Stomach (tissue), 8 donors: ENCODE measurements at regions not wholly inside any gene's neighbourhood (a gene's known extent, or its start where the extent isn't known, plus 50 kb on each side); places are given as distances from the start of the nearest gene placed in this dataset.
A peak's percentile ranks its signal among the peaks of the same experiment; 100 is the strongest.

Source experiments
- DNase-seq, 2 donors: peaks; one replicate each; pipeline versions ENCODE4 v3.0.0 to v3.0.0-alpha.2; 2013 to 2019
- H3K27ac ChIP-seq, 5 donors: fragments of 200-600 bp in 4 of 5; sonication (generic) in 4 of 5; one replicate each; pipeline ENCODE4 v1.5.1; 2013 to 2019; ENCODE audit warnings: mild to moderate bottlenecking in 1 of 5, moderate library complexity in 1 of 5
- H3K27me3 ChIP-seq, 3 donors: fragments of 200-600 bp; sonication (generic); one replicate each; pipeline ENCODE4 v1.5.1; 2017 to 2019; ENCODE audit warnings: mixed run types in 1 of 3
- H3K36me3 ChIP-seq, 4 donors: fragments of 200-600 bp; sonication (generic); 1 replicate in 3 of 4; 2 replicates in 1 of 4; pipeline ENCODE4 v1.5.1; 2016 to 2019
- H3K4me1 ChIP-seq, 4 donors: fragments of 200-600 bp; sonication (generic); one replicate each; pipeline ENCODE4 v1.5.1; 2016 to 2019
- H3K4me3 ChIP-seq, 4 donors: fragments of 200-600 bp; sonication (generic) in 3 of 4; one replicate each; pipeline ENCODE4 v1.5.1; 2016 to 2019; ENCODE audit warnings: mild to moderate bottlenecking in 1 of 4
- H3K9me3 ChIP-seq, 4 donors: fragments of 200-600 bp; sonication (generic); one replicate each; pipeline ENCODE4 v1.5.1; 2016 to 2019
- CTCF ChIP-seq, 7 experiments: fragments of 450-650 bp in 4 of 7; fragments of 200-600 bp in 3 of 7; sonication (generic) in 3 of 7; IDR thresholded peaks; one replicate each; pipeline ENCODE4 v1.5.1; 2016 to 2019; ENCODE audit warnings: antibody characterized with exemption in 7 of 7, control low read depth in 2 of 7, mild to moderate bottlenecking in 1 of 7
- EP300 ChIP-seq: sonication (generic); formaldehyde crosslinking; IDR thresholded peaks from one replicate; pipeline ENCODE4 v1.6.1; 2017; ENCODE audit warnings: antibody characterized with exemption
- POLR2A ChIP-seq, 4 donors: fragments of 450-650 bp; IDR thresholded peaks; one replicate each; pipeline ENCODE4 v1.6.1; 2016; ENCODE audit warnings: antibody characterized with exemption in 4 of 4, control low read depth in 2 of 4, mild to moderate bottlenecking in 1 of 4, moderate library complexity in 1 of 4
- POLR2AphosphoS5 ChIP-seq, 3 donors: sonication (generic); formaldehyde crosslinking; IDR thresholded peaks; one replicate each; pipeline ENCODE4 v1.6.1; 2016; ENCODE audit warnings: antibody characterized with exemption in 3 of 3
- WGBS, 5 donors: extraction: QIAGEN DNeasy Blood & Tissue Kit in 3 of 5; methylation state at CpG; one replicate each; pipeline versions ENCODE4 v1.1.5 to v1.1.7; 2013 to 2018; 5-methylcytosine and 5-hydroxymethylcytosine counted together
- intact Hi-C: fragments of 100-400 bp; cut with DNase I; formaldehyde crosslinking; loops from one replicate; pipeline ENCODE4 v1.15.1; 2023; ENCODE audit warnings: low total_unique reads
- donor health status: healthy with polysubstance abuse.
- donor health status: Bipolar disorder and iron deficiency.
- donor health status: healthy.

GRCh38 chr4:52372269-52372668 lies 286.8 kb downstream of the USP46 start:
- Histone ChIP-seq H3K4me1 (no peaks in the 10 kb centered on the region), H3K27ac (no peak overlapping the region), H3K9me3 (no peaks in the 10 kb centered on the region), H3K27me3 (no peaks in the 10 kb centered on the region), H3K36me3 (no peaks in the 10 kb centered on the region), H3K4me3 (no peak overlapping the region)
- intact Hi-C loops: no loop called here
- TF ChIP-seq EP300 (no peak), POLR2AphosphoS5 (IDR thresholded peaks at IDR 0.05) (no peak), CTCF (IDR thresholded peaks at IDR 0.05) (no peak), POLR2A (IDR thresholded peaks at IDR 0.05) (no peak)
- DNase-seq: no peak

GRCh38 chr4:52372747-52373146 lies 286.4 kb downstream of the USP46 start:
- no peak for TF ChIP-seq POLR2AphosphoS5 (IDR thresholded peaks at IDR 0.05)
- Histone ChIP-seq H3K4me3 (no peak overlapping the region), H3K27me3 (no peaks in the 10 kb centered on the region), H3K4me1 (no peaks in the 10 kb centered on the region), H3K36me3 (no peaks in the 10 kb centered on the region), H3K9me3 (no peaks in the 10 kb centered on the region), H3K27ac (no peak overlapping the region)
- WGBS, 5 donors: 58 to 65% (median 60%) methylated on average over 3 of the region's 3 CpGs
- no peak for DNase-seq
- intact Hi-C loops: no loop called here

GRCh38 chr4:52373650-52374049 lies 285.5 kb downstream of the USP46 start:
- Histone ChIP-seq H3K27me3 (no peaks in the 10 kb centered on the region), H3K27ac (no peak overlapping the region), H3K9me3 (no peaks in the 10 kb centered on the region), H3K4me3 (no peak overlapping the region), H3K36me3 (no peaks in the 10 kb centered on the region), H3K4me1 (no peaks in the 10 kb centered on the region)
- no peak for DNase-seq
- intact Hi-C loops: no loop called here
- 58 to 97% (median 74%) methylated on average over 3 of the region's 3 CpGs for WGBS, 5 donors
- TF ChIP-seq CTCF (IDR thresholded peaks at IDR 0.05) (no peak), POLR2AphosphoS5 (IDR thresholded peaks at IDR 0.05) (no peak), POLR2A (IDR thresholded peaks at IDR 0.05) (no peak), EP300 (no peak)

GRCh38 chr4:52374877-52375276 lies 284.2 kb downstream of the USP46 start:
- 43 to 64% (median 53%) methylated on average over 4 of the region's 4 CpGs for WGBS, 5 donors
- H3K4me1 ChIP-seq: no peaks in the 10 kb centered on the region
- H3K4me3 ChIP-seq: no peak overlapping the region
- TF ChIP-seq POLR2A (IDR thresholded peaks at IDR 0.05): no peak
- no peak for TF ChIP-seq CTCF (IDR thresholded peaks at IDR 0.05)
- no peak for TF ChIP-seq EP300
- TF ChIP-seq POLR2AphosphoS5 (IDR thresholded peaks at IDR 0.05): no peak
- no peaks in the 10 kb centered on the region for H3K36me3 ChIP-seq
- H3K27ac ChIP-seq: no peak overlapping the region
- H3K9me3 ChIP-seq: no peaks in the 10 kb centered on the region
- intact Hi-C loops: no loop called here
- H3K27me3 ChIP-seq: no peaks in the 10 kb centered on the region
- no peak for DNase-seq

GRCh38 chr4:52376132-52376704 lies 282.9 kb downstream of the USP46 start:
- Histone ChIP-seq H3K27me3 (no peaks in the 10 kb centered on the region), H3K9me3 (no peaks in the 10 kb centered on the region), H3K4me3 (no peak overlapping the region), H3K4me1 (no peaks in the 10 kb centered on the region), H3K27ac (no peak overlapping the region), H3K36me3 (no peaks in the 10 kb centered on the region)
- peak in 1 of 2 donors; percentile 78 for DNase-seq
- TF ChIP-seq CTCF (IDR thresholded peaks at IDR 0.05): peak in 5 of 7 experiments; percentile 16 to 82 (median 57)
- TF ChIP-seq POLR2AphosphoS5 (IDR thresholded peaks at IDR 0.05): no peak
- WGBS, 5 donors: 51 to 63% (median 57%) methylated on average over 7 of the region's 7 CpGs
- intact Hi-C loops: no loop called here
